Sigmoid colon (tissue), 6 donors: ENCODE measurements at regions not wholly inside any gene's neighbourhood (a gene's known extent, or its start where the extent isn't known, plus 50 kb on each side); places are given as distances from the start of the nearest gene placed in this dataset.

ENCODE experiments used
- DNase-seq: peaks from one replicate; pipeline ENCODE4 v3.0.0-alpha.2; 2019
- H3K27ac ChIP-seq, 4 donors: fragments of 200-600 bp; sonication (generic); one replicate each; pipeline ENCODE4 v1.5.1; 2016 to 2019; ENCODE audit warnings: mild to moderate bottlenecking in 1 of 4
- H3K27me3 ChIP-seq, 3 donors: fragments of 200-600 bp; sonication (generic); one replicate each; pipeline ENCODE4 v1.5.1; 2019; ENCODE audit warnings: mild to moderate bottlenecking in 1 of 3
- H3K36me3 ChIP-seq, 4 donors: fragments of 200-600 bp; sonication (generic); one replicate each; pipeline ENCODE4 v1.5.1; 2016 to 2019
- H3K4me1 ChIP-seq, 4 donors: fragments of 200-600 bp; sonication (generic); one replicate each; pipeline ENCODE4 v1.5.1; 2017 to 2019
- H3K4me3 ChIP-seq, 4 donors: fragments of 200-600 bp; sonication (generic); one replicate each; pipeline ENCODE4 v1.5.1; 2017 to 2019; ENCODE audit warnings: mild to moderate bottlenecking in 2 of 4, moderate library complexity in 1 of 4
- H3K9me3 ChIP-seq, 4 donors: fragments of 200-600 bp in 3 of 4; sonication (generic) in 3 of 4; one replicate each; pipeline versions ENCODE4 v1.5.1 to v1.6.1; 2013 to 2019
- CTCF ChIP-seq, 4 experiments: fragments of 450-650 bp in 3 of 4; fragments of 200-600 bp in 1 of 4; IDR thresholded peaks; one replicate each; pipeline ENCODE4 v1.5.1; 2016 to 2019; ENCODE audit warnings: antibody characterized with exemption in 4 of 4, mild to moderate bottlenecking in 3 of 4, moderate library complexity in 2 of 4
- EP300 ChIP-seq, 4 donors: sonication (generic); formaldehyde crosslinking; IDR thresholded peaks; one replicate each; pipeline ENCODE4 v1.6.1; 2017; ENCODE audit warnings: antibody characterized with exemption in 4 of 4
- POLR2A ChIP-seq, 2 donors: fragments of 450-650 bp; IDR thresholded peaks; one replicate each; pipeline ENCODE4 v1.6.1; 2016; ENCODE audit warnings: antibody characterized with exemption in 2 of 2, mild to moderate bottlenecking in 2 of 2, moderate library complexity in 2 of 2
- POLR2AphosphoS5 ChIP-seq, 4 donors: sonication (generic); formaldehyde crosslinking; IDR thresholded peaks; one replicate each; pipeline ENCODE4 v1.6.1; 2017; ENCODE audit warnings: antibody characterized with exemption in 4 of 4
- WGBS, 2 donors: extraction: QIAGEN DNeasy Blood & Tissue Kit; methylation state at CpG; one replicate each; pipeline ENCODE4 v1.1.7; 2013; 5-methylcytosine and 5-hydroxymethylcytosine counted together
- intact Hi-C: fragments of 100-400 bp; cut with DNase I; formaldehyde crosslinking; loops from one replicate; pipeline ENCODE4 v1.15.1; 2023
- donor health status: healthy with polysubstance abuse.
- donor health status: healthy.

DNA sequence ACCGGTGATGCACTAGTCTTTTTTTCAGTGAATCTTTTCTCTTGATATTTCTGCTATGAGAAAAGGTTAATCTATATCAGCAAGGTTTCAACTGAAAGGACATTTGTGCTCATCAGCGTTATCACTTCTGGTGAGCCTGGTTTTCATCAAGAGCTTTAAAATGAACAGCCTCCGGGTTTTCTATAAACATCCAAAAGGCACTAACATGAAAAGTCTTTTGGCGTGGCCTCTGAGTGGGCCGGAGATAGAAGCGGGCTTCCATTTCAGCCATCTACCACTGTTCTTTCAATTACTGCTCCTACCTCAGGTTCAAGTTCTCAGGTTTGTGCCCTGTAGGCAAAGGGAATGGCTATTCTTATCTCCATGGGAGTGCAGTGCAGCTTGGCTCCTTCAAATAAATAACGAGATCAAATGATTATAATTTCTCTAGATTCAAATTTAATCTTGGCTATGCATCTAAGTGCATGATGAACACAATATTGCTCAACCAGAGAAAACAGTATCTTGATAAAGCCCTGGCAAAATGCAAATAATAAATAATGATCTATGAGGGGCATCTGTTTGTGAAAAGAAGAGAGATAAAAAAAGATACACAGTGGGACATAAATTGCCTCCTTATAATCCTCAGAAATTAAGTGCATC, 314.8 kb downstream of the CDH2 start:
- TF ChIP-seq EP300 (IDR thresholded peaks at IDR 0.05) (no peak), CTCF (IDR thresholded peaks at IDR 0.05) (no peak), POLR2AphosphoS5 (IDR thresholded peaks at IDR 0.05) (no peak), POLR2A (IDR thresholded peaks at IDR 0.05) (no peak)
- no peak overlapping the region for H3K27ac ChIP-seq
- H3K4me1 ChIP-seq: no peaks in the 10 kb centered on the region
- no peak for DNase-seq
- intact Hi-C loops: no loop called here
- H3K9me3 ChIP-seq: no peaks in the 10 kb centered on the region
- H3K4me3 ChIP-seq: no peak overlapping the region
- 74 to 86% methylated on average over 7 of the region's 7 CpGs for WGBS, 2 donors
- no peaks in the 10 kb centered on the region for H3K36me3 ChIP-seq
- no peaks in the 10 kb centered on the region for H3K27me3 ChIP-seq

- no peaks in the 10 kb centered on the region for H3K36me3 ChIP-seq
- no peaks in the 10 kb centered on the region for H3K27me3 ChIP-seq
- no peak overlapping the region for H3K4me3 ChIP-seq
- H3K4me1 ChIP-seq: no peaks in the 10 kb centered on the region
- intact Hi-C loops: no loop called here
- no peak for TF ChIP-seq POLR2A (IDR thresholded peaks at IDR 0.05)
- TF ChIP-seq POLR2AphosphoS5 (IDR thresholded peaks at IDR 0.05): no peak
- no peak for TF ChIP-seq CTCF (IDR thresholded peaks at IDR 0.05)
- no peak for TF ChIP-seq EP300 (IDR thresholded peaks at IDR 0.05)
- H3K27ac ChIP-seq: no peak overlapping the region
- WGBS, 2 donors: 84 to 87% methylated on average over 9 of the region's 9 CpGs
- H3K9me3 ChIP-seq: no peaks in the 10 kb centered on the region
- no peak for DNase-seq
Observed at GRCh38 chr18:27861539-27861938, 315.4 kb downstream of the CDH2 start.

- Histone ChIP-seq H3K27ac (no peak overlapping the region), H3K36me3 (no peaks in the 10 kb centered on the region), H3K4me3 (no peak overlapping the region), H3K9me3 (no peaks in the 10 kb centered on the region), H3K4me1 (no peaks in the 10 kb centered on the region), H3K27me3 (no peaks in the 10 kb centered on the region)
- intact Hi-C loops: no loop called here
- 29 to 31% methylated on average over 4 of the region's 4 CpGs for WGBS, 2 donors
- no peak for TF ChIP-seq CTCF (IDR thresholded peaks at IDR 0.05)
- no peak for TF ChIP-seq EP300 (IDR thresholded peaks at IDR 0.05)
- TF ChIP-seq POLR2AphosphoS5 (IDR thresholded peaks at IDR 0.05): no peak
- no peak for TF ChIP-seq POLR2A (IDR thresholded peaks at IDR 0.05)
- DNase-seq: no peak
Observed at GRCh38 chr18:27860701-27861107, 316.2 kb downstream of the CDH2 start.

- Histone ChIP-seq H3K4me1 (no peaks in the 10 kb centered on the region), H3K36me3 (no peaks in the 10 kb centered on the region), H3K9me3 (no peaks in the 10 kb centered on the region), H3K27me3 (no peaks in the 10 kb centered on the region), H3K4me3 (no peak overlapping the region), H3K27ac (no peak overlapping the region)
- intact Hi-C loops: no loop called here
- WGBS, 2 donors: 67% methylated on average over 4 of the region's 4 CpGs
- TF ChIP-seq EP300 (IDR thresholded peaks at IDR 0.05) (no peak), POLR2AphosphoS5 (IDR thresholded peaks at IDR 0.05) (no peak), POLR2A (IDR thresholded peaks at IDR 0.05) (no peak), CTCF (IDR thresholded peaks at IDR 0.05) (no peak)
- DNase-seq: no peak
Observed at GRCh38 chr18:27860011-27860410, 316.9 kb downstream of the CDH2 start.

- intact Hi-C loops: no loop called here
- H3K9me3 ChIP-seq: no peaks in the 10 kb centered on the region
- H3K36me3 ChIP-seq: no peaks in the 10 kb centered on the region
- no peaks in the 10 kb centered on the region for H3K4me1 ChIP-seq
- H3K4me3 ChIP-seq: no peak overlapping the region
- no peaks in the 10 kb centered on the region for H3K27me3 ChIP-seq
- 94 to 95% methylated on average over 1 of the region's 1 CpG for WGBS, 2 donors
- TF ChIP-seq POLR2AphosphoS5 (IDR thresholded peaks at IDR 0.05) (no peak), POLR2A (IDR thresholded peaks at IDR 0.05) (no peak), EP300 (IDR thresholded peaks at IDR 0.05) (no peak), CTCF (IDR thresholded peaks at IDR 0.05) (no peak)
- no peak for DNase-seq
- H3K27ac ChIP-seq: no peak overlapping the region
Observed at GRCh38 chr18:27856820-27857219, 320.1 kb downstream of the CDH2 start.
